ENCODE measurements at regions not wholly inside any gene's neighbourhood (a gene's known extent, or its start where the extent isn't known, plus 50 kb on each side); places are given as distances from the start of the nearest gene placed in this dataset.

DNA sequence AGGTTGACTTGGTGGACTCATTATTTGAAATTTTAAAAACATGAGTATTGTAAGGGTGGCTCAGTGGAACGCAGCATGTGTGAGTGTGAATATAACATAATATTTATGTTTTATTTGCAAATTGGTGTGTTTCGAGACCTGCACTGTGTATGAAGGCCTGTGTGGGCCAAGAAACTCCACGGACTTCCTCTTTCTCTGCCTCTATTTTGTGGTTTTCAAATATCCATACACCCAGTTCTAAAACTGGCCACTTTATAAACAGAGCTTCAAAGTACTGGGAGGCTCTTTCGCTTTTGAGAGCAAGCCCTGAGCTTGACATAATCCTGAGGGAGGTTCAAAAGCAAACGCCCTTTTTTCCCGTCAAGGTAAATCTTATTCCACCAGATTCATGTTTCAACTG lies 187.7 kb downstream of the GPAT3 start:
- Histone ChIP-seq H3K27me3 (ENCODE audit: control insufficient read depth, insufficient read depth, low read length) (no peaks in the 10 kb centered on the region), H3K27ac (ENCODE audit: low read depth in 2 of 2, low read length in 2 of 2) (no peak overlapping the region), H3K4me1 (ENCODE audit: control insufficient read depth in 2 of 3, insufficient read depth in 2 of 3, low read depth in 1 of 3, low read length in 3 of 3) (no peaks in the 10 kb centered on the region), H3K9me3 (ENCODE audit: control insufficient read depth in 2 of 3, insufficient read depth in 1 of 3, low read length in 3 of 3) (no peaks in the 10 kb centered on the region), H3K9ac (ENCODE audit: low read length in 3 of 3) (no peak overlapping the region), H3K4me3 (ENCODE audit: low read length in 3 of 3) (no peak overlapping the region), H3K36me3 (ENCODE audit: control insufficient read depth in 2 of 3, insufficient read depth in 3 of 3, low read length in 3 of 3) (no peaks in the 10 kb centered on the region)
- TF ChIP-seq, protein P1, sequence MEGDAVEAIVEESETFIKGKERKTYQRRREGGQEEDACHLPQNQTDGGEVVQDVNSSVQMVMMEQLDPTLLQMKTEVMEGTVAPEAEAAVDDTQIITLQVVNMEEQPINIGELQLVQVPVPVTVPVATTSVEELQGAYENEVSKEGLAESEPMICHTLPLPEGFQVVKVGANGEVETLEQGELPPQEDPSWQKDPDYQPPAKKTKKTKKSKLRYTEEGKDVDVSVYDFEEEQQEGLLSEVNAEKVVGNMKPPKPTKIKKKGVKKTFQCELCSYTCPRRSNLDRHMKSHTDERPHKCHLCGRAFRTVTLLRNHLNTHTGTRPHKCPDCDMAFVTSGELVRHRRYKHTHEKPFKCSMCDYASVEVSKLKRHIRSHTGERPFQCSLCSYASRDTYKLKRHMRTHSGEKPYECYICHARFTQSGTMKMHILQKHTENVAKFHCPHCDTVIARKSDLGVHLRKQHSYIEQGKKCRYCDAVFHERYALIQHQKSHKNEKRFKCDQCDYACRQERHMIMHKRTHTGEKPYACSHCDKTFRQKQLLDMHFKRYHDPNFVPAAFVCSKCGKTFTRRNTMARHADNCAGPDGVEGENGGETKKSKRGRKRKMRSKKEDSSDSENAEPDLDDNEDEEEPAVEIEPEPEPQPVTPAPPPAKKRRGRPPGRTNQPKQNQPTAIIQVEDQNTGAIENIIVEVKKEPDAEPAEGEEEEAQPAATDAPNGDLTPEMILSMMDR (IDR thresholded peaks at IDR 0.05; ENCODE audit: borderline replicate concordance, extremely low read depth, insufficient read depth) = no peak
- no peak for DNase-seq
- intact Hi-C loops (cut with DNase I) = no loop called here
- no peak for FAIRE-seq

GRCh38 chr4:83722730-83723269 lies 186.9 kb downstream of the GPAT3 start:
- H3K27ac ChIP-seq (ENCODE audit: low read depth in 2 of 2, low read length in 2 of 2) = no peak overlapping the region
- no peak overlapping the region for H3K9ac ChIP-seq (ENCODE audit: low read length in 3 of 3)
- H3K4me3 ChIP-seq (ENCODE audit: low read length in 3 of 3) = no peak overlapping the region
- DNase-seq (no peak), FAIRE-seq (no peak)
- H3K9me3 ChIP-seq (ENCODE audit: control insufficient read depth in 2 of 3, insufficient read depth in 1 of 3, low read length in 3 of 3) = no peaks in the 10 kb centered on the region
- no peaks in the 10 kb centered on the region for H3K27me3 ChIP-seq (ENCODE audit: control insufficient read depth, insufficient read depth, low read length)
- TF ChIP-seq, protein P1 (IDR thresholded peaks at IDR 0.05; ENCODE audit: borderline replicate concordance, extremely low read depth, insufficient read depth) = no peak
- H3K4me1 ChIP-seq (ENCODE audit: control insufficient read depth in 2 of 3, insufficient read depth in 2 of 3, low read depth in 1 of 3, low read length in 3 of 3) = no peaks in the 10 kb centered on the region
- no peaks in the 10 kb centered on the region for H3K36me3 ChIP-seq (ENCODE audit: control insufficient read depth in 2 of 3, insufficient read depth in 3 of 3, low read length in 3 of 3)
- intact Hi-C loops (cut with DNase I) = no loop called here

DNA sequence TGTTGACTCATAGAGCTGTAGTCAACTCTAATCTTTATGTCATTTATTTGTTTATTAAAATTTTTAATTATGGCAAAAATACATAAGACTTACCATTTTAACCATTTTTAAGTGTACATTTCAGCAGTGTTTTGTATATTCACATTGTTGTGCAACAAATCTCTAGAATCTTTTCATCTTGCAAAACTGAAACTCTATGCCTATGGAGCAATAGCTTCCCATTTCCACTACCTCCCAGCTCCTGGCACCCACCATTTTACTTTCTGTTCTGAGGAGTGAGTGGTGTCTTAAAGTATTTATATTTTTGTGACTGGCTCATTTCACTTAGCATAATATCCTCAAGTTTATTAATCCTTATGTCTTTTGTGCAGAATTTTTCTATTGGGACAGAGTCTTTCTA lies 181.0 kb downstream of the GPAT3 start:
- DNase-seq (no peak), FAIRE-seq (no peak)
- Histone ChIP-seq H3K27me3 (ENCODE audit: control insufficient read depth, insufficient read depth, low read length) (no peaks in the 10 kb centered on the region), H3K4me3 (ENCODE audit: low read length in 3 of 3) (no peak overlapping the region), H3K9ac (ENCODE audit: low read length in 3 of 3) (no peak overlapping the region), H3K36me3 (ENCODE audit: control insufficient read depth in 2 of 3, insufficient read depth in 3 of 3, low read length in 3 of 3) (no peaks in the 10 kb centered on the region), H3K9me3 (ENCODE audit: control insufficient read depth in 2 of 3, insufficient read depth in 1 of 3, low read length in 3 of 3) (no peaks in the 10 kb centered on the region), H3K4me1 (ENCODE audit: control insufficient read depth in 2 of 3, insufficient read depth in 2 of 3, low read depth in 1 of 3, low read length in 3 of 3) (no peaks in the 10 kb centered on the region), H3K27ac (ENCODE audit: low read depth in 2 of 2, low read length in 2 of 2) (no peak overlapping the region)
- intact Hi-C loops (cut with DNase I) = no loop called here
- TF ChIP-seq, protein P1 (IDR thresholded peaks at IDR 0.05; ENCODE audit: borderline replicate concordance, extremely low read depth, insufficient read depth) = no peak

DNA sequence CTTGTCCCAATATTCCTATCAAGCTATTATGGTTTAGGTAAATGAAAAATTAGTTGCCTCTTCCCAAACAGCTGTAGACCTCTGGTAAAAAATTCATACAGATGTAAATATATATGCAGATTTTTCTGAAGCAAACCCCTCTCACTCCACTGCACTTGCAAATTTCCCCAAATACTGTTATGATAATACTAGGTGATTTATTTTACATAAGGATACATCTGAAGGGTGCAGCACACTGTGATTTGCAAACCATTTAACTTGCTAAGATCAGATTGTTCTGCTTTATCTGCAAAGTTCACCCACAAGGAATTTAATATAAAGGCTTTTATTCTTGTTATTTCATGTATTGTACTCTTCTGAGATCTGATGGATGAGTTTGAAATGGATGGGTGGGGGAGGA lies 177.0 kb downstream of the GPAT3 start:
- FAIRE-seq = no peak
- no peak overlapping the region for H3K27ac ChIP-seq (ENCODE audit: low read depth in 2 of 2, low read length in 2 of 2)
- no peaks in the 10 kb centered on the region for H3K36me3 ChIP-seq (ENCODE audit: control insufficient read depth in 2 of 3, insufficient read depth in 3 of 3, low read length in 3 of 3)
- intact Hi-C loops (cut with DNase I) = no loop called here
- H3K9ac ChIP-seq (ENCODE audit: low read length in 3 of 3) = no peak overlapping the region
- no peak overlapping the region for H3K4me3 ChIP-seq (ENCODE audit: low read length in 3 of 3)
- H3K9me3 ChIP-seq (ENCODE audit: control insufficient read depth in 2 of 3, insufficient read depth in 1 of 3, low read length in 3 of 3) = peaks cover 0 to 2% (median 0%) of the 10 kb centered on the region in 3 donors
- TF ChIP-seq, protein P1 (IDR thresholded peaks at IDR 0.05; ENCODE audit: borderline replicate concordance, extremely low read depth, insufficient read depth) = no peak
- no peaks in the 10 kb centered on the region for H3K27me3 ChIP-seq (ENCODE audit: control insufficient read depth, insufficient read depth, low read length)
- DNase-seq = no peak
- peaks cover 0 to 6% (median 4%) of the 10 kb centered on the region in 3 donors for H3K4me1 ChIP-seq (ENCODE audit: control insufficient read depth in 2 of 3, insufficient read depth in 2 of 3, low read depth in 1 of 3, low read length in 3 of 3)
